HL-60 (cell line): ENCODE measurements at regions not wholly inside any gene's neighbourhood (a gene's known extent, or its start where the extent isn't known, plus 50 kb on each side); places are given as distances from the start of the nearest gene placed in this dataset.

Experiments
- CTCF ChIP-seq: IDR thresholded peaks from one replicate; pipeline ENCODE4 v1.5.1; 2011; ENCODE audit warnings: low read length, control low read depth, inconsistent platforms; ENCODE audit not compliant: insufficient read depth
- POLR2AphosphoS5 ChIP-seq: IDR thresholded peaks from 2 replicates; pipeline ENCODE4 v1.6.1; 2012; ENCODE audit warnings: low read depth
- TF ChIP-seq, protein P1 (sequence below): IDR thresholded peaks from 2 replicates; pipeline ENCODE4 v1.6.1; 2012; ENCODE audit warnings: low read depth; ENCODE audit not compliant: insufficient replicate concordance

- TF ChIP-seq POLR2AphosphoS5: no peak
- TF ChIP-seq, protein P1, sequence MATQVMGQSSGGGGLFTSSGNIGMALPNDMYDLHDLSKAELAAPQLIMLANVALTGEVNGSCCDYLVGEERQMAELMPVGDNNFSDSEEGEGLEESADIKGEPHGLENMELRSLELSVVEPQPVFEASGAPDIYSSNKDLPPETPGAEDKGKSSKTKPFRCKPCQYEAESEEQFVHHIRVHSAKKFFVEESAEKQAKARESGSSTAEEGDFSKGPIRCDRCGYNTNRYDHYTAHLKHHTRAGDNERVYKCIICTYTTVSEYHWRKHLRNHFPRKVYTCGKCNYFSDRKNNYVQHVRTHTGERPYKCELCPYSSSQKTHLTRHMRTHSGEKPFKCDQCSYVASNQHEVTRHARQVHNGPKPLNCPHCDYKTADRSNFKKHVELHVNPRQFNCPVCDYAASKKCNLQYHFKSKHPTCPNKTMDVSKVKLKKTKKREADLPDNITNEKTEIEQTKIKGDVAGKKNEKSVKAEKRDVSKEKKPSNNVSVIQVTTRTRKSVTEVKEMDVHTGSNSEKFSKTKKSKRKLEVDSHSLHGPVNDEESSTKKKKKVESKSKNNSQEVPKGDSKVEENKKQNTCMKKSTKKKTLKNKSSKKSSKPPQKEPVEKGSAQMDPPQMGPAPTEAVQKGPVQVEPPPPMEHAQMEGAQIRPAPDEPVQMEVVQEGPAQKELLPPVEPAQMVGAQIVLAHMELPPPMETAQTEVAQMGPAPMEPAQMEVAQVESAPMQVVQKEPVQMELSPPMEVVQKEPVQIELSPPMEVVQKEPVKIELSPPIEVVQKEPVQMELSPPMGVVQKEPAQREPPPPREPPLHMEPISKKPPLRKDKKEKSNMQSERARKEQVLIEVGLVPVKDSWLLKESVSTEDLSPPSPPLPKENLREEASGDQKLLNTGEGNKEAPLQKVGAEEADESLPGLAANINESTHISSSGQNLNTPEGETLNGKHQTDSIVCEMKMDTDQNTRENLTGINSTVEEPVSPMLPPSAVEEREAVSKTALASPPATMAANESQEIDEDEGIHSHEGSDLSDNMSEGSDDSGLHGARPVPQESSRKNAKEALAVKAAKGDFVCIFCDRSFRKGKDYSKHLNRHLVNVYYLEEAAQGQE: no peak
- TF ChIP-seq CTCF: no peak
Observed at GRCh38 chr4:160604541-160604940, 1501.7 kb downstream of the RAPGEF2 start.
